Breast epithelium (tissue), 3 donors: ENCODE measurements at regions not wholly inside any gene's neighbourhood (a gene's known extent, or its start where the extent isn't known, plus 50 kb on each side); places are given as distances from the start of the nearest gene placed in this dataset.

Source experiments
- CTCF ChIP-seq, 3 donors: fragments of 450-650 bp; IDR thresholded peaks; one replicate each; pipeline ENCODE4 v1.5.1; 2016 to 2017; ENCODE audit warnings: antibody characterized with exemption in 3 of 3, mild to moderate bottlenecking in 3 of 3, moderate library complexity in 3 of 3
- POLR2A ChIP-seq: fragments of 450-650 bp; IDR thresholded peaks from one replicate; pipeline ENCODE4 v1.6.1; 2016; ENCODE audit warnings: antibody characterized with exemption, mild to moderate bottlenecking, moderate library complexity
- POLR2AphosphoS5 ChIP-seq, 3 donors: sonication (generic); formaldehyde crosslinking; IDR thresholded peaks; one replicate each; pipeline ENCODE4 v1.6.1; 2017; ENCODE audit warnings: antibody characterized with exemption in 3 of 3

GRCh38 chr21:35825370-35826353 is 234.7 kb downstream of the SETD4 start:
- TF ChIP-seq CTCF (IDR thresholded peaks at IDR 0.05) (no peak), POLR2A (no peak), POLR2AphosphoS5 (IDR thresholded peaks at IDR 0.05) (no peak)
